HFF-Myc (cell line): ENCODE measurements at regions not wholly inside any gene's neighbourhood (a gene's known extent, or its start where the extent isn't known, plus 50 kb on each side); places are given as distances from the start of the nearest gene placed in this dataset.
"Not testable (repeated sequence)": the region's sequence is repeated elsewhere in the genome, so short reads cannot be mapped to it uniquely, and the experiment has no call there.

Source experiments
- DNase-seq: peaks from one replicate; pipeline ENCODE4 v3.0.0-alpha.2; 2011; ENCODE audit warnings: low read depth; ENCODE audit errors: extremely low read depth
- H3K4me3 ChIP-seq: replicated peaks from 2 replicates; pipeline ENCODE4 v1.5.1; 2011; ENCODE audit warnings: low read depth, mild to moderate bottlenecking, control low read depth, low read length
- TF ChIP-seq, protein P1 (sequence below): IDR thresholded peaks from 2 replicates; pipeline ENCODE4 v1.5.1; 2012; ENCODE audit warnings: mild to moderate bottlenecking, low read depth, low read length, control low read depth; ENCODE audit errors: missing control alignments

DNA sequence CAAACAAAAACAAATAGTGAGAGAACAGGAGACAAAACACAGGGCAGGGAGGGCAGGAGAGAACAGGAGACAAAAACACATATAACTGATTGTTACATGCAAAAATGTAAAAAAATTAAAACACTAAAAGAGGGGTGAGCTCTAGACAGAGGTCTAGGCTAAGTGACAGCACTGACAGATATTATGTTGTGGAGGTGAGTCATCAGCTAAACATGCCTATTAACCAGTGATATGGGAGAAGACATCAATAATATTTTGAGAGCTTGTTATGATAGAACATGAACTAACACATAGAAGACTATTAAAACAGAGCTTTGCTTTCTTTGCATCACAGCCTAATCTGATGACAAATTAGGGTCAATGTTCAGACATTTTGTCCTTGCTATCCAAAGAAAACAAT lies 972.7 kb downstream of the PRIM2 start:
- TF ChIP-seq, protein P1, sequence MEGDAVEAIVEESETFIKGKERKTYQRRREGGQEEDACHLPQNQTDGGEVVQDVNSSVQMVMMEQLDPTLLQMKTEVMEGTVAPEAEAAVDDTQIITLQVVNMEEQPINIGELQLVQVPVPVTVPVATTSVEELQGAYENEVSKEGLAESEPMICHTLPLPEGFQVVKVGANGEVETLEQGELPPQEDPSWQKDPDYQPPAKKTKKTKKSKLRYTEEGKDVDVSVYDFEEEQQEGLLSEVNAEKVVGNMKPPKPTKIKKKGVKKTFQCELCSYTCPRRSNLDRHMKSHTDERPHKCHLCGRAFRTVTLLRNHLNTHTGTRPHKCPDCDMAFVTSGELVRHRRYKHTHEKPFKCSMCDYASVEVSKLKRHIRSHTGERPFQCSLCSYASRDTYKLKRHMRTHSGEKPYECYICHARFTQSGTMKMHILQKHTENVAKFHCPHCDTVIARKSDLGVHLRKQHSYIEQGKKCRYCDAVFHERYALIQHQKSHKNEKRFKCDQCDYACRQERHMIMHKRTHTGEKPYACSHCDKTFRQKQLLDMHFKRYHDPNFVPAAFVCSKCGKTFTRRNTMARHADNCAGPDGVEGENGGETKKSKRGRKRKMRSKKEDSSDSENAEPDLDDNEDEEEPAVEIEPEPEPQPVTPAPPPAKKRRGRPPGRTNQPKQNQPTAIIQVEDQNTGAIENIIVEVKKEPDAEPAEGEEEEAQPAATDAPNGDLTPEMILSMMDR: no peak
- DNase-seq: no peak
- no peak overlapping the region for H3K4me3 ChIP-seq

DNA sequence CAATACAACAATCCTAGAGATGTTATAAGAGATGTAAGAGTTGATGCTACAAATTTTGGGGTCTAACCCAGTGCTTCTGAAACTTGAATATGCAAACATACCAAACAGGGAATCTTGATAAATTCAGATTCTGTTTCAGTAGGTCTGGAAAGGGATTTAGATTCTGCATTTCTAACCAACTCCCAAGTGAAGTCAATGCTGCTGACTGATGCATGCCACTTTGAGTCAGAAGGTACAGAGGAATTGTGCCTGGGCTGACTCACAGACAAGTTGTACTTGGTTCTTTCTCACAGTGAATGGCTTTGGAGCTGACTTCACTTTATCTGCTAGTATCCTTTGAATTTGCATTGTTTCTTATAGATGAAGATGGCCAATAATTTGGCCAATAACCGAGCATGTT lies 973.9 kb downstream of the PRIM2 start:
- DNase-seq, H3K4me3 ChIP-seq: not testable (repeated sequence)

DNA sequence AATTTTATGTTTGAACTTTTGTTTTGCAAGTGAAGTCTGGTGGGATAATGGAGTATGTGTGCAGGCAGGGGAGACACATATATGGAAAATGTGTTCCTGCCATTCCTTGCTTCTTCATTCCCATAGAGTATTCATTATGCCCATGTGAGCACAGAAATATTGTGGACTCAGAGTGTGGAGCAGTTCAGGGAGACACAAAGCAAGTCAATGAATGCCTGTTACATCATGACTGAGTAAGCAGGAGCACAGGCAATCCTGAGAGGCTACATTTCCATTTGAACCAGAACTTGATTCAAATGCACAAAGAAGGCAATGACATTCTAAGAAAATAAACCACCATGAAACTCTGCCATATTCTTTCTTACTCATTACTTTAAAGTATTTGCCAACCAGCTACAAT lies 990.5 kb downstream of the PRIM2 start:
- DNase-seq, H3K4me3 ChIP-seq: not testable (repeated sequence)

DNA sequence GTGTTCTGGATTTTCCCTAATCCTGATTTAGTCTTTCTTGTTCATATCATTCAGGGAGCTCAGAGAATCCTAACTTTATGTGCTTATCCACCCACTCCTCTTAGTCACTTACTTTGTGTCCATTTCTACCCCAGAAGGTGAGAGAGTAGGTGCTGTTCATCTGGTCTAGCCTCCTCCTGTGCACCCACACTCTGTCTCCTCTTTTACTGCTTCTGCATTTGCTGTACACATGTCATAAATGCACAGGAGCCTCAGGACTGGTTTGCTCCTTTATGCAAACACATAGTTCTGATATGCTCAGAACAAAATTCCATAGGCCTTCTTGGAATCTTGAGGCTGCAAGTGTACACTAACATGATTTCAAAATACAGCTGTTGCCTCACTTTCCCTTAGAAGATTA lies 1014.7 kb downstream of the PRIM2 start:
- not testable (repeated sequence) for H3K4me3 ChIP-seq, DNase-seq

DNA sequence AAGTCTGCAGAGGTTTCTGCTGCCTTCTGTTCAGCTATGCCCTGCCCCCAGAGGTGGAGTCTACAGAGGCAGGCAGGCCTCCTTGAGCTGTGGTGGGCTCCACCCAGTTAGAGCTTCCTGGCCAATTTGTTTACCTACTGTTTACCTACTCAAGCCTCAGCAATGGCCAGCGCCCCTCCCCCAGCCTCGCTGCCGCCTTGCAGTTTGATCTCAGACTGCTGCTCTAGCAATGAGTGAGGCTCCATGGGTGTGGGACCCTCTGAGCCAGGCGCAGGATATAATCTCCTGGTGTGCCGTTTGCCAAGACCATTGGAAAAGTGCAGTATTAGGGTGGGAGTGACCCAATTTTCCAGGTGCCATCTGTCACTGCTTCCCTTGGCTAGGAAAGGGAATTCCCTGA lies 1024.9 kb downstream of the PRIM2 start:
- DNase-seq, H3K4me3 ChIP-seq: not testable (repeated sequence)

DNA sequence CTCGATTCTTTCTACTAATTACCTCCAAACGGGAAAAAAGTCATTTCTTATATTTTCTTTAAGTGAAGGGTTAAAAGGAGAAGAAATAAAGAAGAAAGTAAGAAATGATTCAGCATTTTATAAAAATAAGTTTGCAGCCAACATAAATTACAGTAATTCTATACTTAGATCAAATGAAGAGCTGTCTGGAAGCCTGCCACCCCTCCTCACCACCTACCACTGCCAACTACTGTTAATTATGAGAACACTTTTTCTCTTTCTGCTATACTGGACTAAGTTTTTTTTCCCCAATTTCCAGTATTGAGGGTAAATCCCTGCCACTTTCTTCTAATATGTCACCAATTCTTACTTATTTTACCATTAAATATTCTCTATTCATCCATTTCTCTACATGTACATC lies 1030.1 kb downstream of the PRIM2 start:
- not testable (repeated sequence) for DNase-seq, H3K4me3 ChIP-seq

DNA sequence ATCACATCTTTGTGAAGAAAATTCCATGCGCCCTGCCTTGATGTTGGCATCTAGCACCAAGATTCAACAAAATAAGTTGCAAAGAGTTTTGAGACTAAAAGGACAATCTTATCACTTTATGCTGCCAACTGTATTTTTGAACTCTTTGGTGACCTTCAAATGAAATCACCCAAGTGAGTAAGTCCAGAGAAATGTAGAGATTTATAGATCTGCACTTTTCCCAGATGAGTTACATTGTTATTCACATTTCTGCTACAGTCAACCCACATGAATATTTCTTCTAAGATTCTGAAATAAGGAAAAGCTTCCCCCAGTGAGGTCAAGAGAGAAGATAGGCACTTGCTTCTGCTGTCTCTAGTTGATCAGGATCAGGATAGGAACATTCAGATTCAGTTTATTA lies 1034.2 kb downstream of the PRIM2 start:
- not testable (repeated sequence) for DNase-seq, H3K4me3 ChIP-seq

DNA sequence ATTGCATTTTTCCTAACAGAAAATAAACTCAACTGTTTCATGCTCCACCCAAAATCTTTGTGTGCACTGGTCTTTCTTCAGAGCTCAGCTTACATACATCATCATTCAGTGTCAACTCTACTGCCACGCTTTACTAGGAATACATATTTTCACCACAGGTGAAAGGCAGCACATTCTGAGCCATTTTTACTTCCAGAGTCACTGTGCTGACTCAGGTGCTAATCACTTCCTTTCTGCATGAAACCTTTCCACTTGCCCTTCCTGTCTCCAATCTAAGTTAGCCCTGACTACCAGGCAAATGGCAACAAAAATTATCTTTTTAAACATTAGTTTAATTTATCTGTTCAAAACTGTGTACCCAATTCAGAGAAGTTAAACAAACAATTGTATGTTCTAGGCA lies 1041.0 kb downstream of the PRIM2 start:
- H3K4me3 ChIP-seq, DNase-seq: not testable (repeated sequence)

DNA sequence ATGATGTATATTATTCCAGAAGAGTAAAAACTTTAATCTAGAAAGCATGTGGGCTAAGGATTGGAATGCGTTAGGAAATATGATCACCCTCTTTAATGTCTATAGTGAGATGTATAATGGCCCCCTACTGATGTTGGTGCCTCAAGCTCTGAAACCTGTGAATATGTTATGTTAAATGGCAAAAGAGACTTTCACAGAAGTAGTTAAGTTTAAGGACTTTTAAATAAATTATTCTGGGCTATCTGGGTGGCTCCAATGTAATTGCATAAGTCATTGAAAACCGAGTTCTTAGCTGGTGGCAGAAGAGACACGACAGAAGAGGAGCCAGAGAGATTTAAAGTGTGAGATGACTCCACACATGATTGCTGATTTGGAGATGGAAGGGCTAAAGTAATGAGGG lies 1048.4 kb downstream of the PRIM2 start:
- DNase-seq, H3K4me3 ChIP-seq: not testable (repeated sequence)

DNA sequence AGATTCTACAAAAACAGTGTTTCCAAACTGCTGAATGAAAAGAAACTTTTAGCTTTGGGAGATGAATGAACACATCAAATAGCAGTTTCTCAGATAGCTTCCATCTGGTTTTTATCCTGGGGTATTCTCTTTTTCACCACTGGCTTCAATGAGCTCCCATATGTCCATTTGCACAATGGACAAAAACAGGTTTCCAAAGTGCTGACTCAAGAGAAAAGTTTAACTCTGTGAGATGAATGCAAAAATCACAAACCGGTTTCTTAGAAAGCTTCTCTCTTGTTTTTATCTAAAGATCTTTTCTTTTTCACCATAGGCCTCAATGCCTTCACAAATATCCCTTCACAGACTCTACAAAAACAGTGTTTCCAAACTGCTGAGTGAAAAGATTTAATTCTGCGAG lies 1089.2 kb downstream of the PRIM2 start:
- not testable (repeated sequence) for DNase-seq, H3K4me3 ChIP-seq

DNA sequence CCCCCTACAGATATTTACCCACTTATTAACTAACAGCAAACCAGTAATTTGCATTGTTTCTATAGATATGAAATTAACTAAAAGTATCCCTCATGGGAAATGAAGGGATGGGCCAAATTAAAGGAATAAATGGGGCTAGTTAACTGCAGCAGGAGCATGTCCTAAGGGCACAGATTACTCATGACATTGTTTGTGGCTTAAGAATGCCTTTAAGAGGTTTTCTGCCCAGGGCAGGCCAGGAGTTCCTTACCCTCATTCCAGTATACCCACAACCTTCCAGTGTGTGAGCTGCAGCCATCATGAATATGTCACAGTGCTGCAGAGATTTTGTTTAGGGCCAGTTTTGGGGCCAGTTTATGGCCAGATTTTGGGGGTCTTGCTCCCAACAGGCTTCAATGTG lies 1101.9 kb downstream of the PRIM2 start:
- TF ChIP-seq, protein P1: no peak
- H3K4me3 ChIP-seq: no peak overlapping the region

More for the DNA sequence above, 1101.9 kb downstream of the PRIM2 start:
- no peak for DNase-seq
